ENCODE measurements at regions not wholly inside any gene's neighbourhood (a gene's known extent, or its start where the extent isn't known, plus 50 kb on each side); places are given as distances from the start of the nearest gene placed in this dataset.
"Not testable (repeated sequence)": the region's sequence is repeated elsewhere in the genome, so short reads cannot be mapped to it uniquely, and the experiment has no call there.

- in situ Hi-C loops (cut with HindIII; ENCODE audit: low sequenced_read_pairs) = no loop called here
Observed at GRCh38 chr10:9878383-9878782, 1139.3 kb upstream of the CELF2 start.

GRCh38 chr10:9885761-9886160, 1131.9 kb upstream of the CELF2 start:
- in situ Hi-C loops (cut with HindIII; ENCODE audit: low sequenced_read_pairs) = no loop called here

- in situ Hi-C loops (cut with HindIII; ENCODE audit: low sequenced_read_pairs) = no loop called here
Observed at GRCh38 chr10:9886772-9887171, 1130.9 kb upstream of the CELF2 start.

- in situ Hi-C loops (cut with HindIII; ENCODE audit: low sequenced_read_pairs) = no loop called here
Observed at GRCh38 chr10:9895453-9895852, 1122.2 kb upstream of the CELF2 start.

GRCh38 chr10:9895981-9896380, 1121.7 kb upstream of the CELF2 start:
- in situ Hi-C loops (cut with HindIII; ENCODE audit: low sequenced_read_pairs) = no loop called here

GRCh38 chr10:9898633-9899395, 1118.9 kb upstream of the CELF2 start:
- in situ Hi-C loops (cut with HindIII; ENCODE audit: low sequenced_read_pairs) = no loop called here

- in situ Hi-C loops (cut with HindIII; ENCODE audit: low sequenced_read_pairs) = no loop called here
Observed at GRCh38 chr10:9900751-9901150, 1116.9 kb upstream of the CELF2 start.

- in situ Hi-C loops (cut with HindIII; ENCODE audit: low sequenced_read_pairs) = no loop called here
Observed at GRCh38 chr10:9901971-9902370, 1115.7 kb upstream of the CELF2 start.

GRCh38 chr10:9910446-9910845, 1107.2 kb upstream of the CELF2 start:
- in situ Hi-C loops (cut with HindIII; ENCODE audit: low sequenced_read_pairs) = no loop called here

GRCh38 chr10:9911488-9911887, 1106.2 kb upstream of the CELF2 start:
- in situ Hi-C loops (cut with HindIII; ENCODE audit: low sequenced_read_pairs) = no loop called here

- in situ Hi-C loops (cut with HindIII; ENCODE audit: low sequenced_read_pairs) = no loop called here
Observed at GRCh38 chr10:9913876-9914514, 1103.7 kb upstream of the CELF2 start.

- in situ Hi-C loops (cut with HindIII; ENCODE audit: low sequenced_read_pairs) = no loop called here
Observed at GRCh38 chr10:9921544-9921943, 1096.1 kb upstream of the CELF2 start.

GRCh38 chr10:9922126-9922870, 1095.4 kb upstream of the CELF2 start:
- in situ Hi-C loops (cut with HindIII; ENCODE audit: low sequenced_read_pairs) = no loop called here

GRCh38 chr10:9926003-9926402, 1091.7 kb upstream of the CELF2 start:
- in situ Hi-C loops (cut with HindIII; ENCODE audit: low sequenced_read_pairs) = no loop called here

GRCh38 chr10:9926881-9927280, 1090.8 kb upstream of the CELF2 start:
- in situ Hi-C loops (cut with HindIII; ENCODE audit: low sequenced_read_pairs) = no loop called here

- in situ Hi-C loops (cut with HindIII; ENCODE audit: low sequenced_read_pairs) = no loop called here
Observed at GRCh38 chr10:9939716-9940115, 1078.0 kb upstream of the CELF2 start.

GRCh38 chr10:9944690-9945089, 1073.0 kb upstream of the CELF2 start:
- in situ Hi-C loops (cut with HindIII; ENCODE audit: low sequenced_read_pairs) = no loop called here

GRCh38 chr10:9950070-9950469, 1067.6 kb upstream of the CELF2 start:
- in situ Hi-C loops (cut with HindIII; ENCODE audit: low sequenced_read_pairs) = loop anchor here (5.0 kb wide), 1 partner anchor 33 kb away; no protein-coding TSS in a partner anchor

- in situ Hi-C loops (cut with HindIII; ENCODE audit: low sequenced_read_pairs) = loop anchor here (5.0 kb wide), 1 partner anchor 34 kb away; no protein-coding TSS in a partner anchor
Observed at GRCh38 chr10:9951481-9952257, 1066.0 kb upstream of the CELF2 start.

GRCh38 chr10:9957351-9957750, 1060.3 kb upstream of the CELF2 start:
- in situ Hi-C loops (cut with HindIII; ENCODE audit: low sequenced_read_pairs) = no loop called here

GRCh38 chr10:9957876-9958275, 1059.8 kb upstream of the CELF2 start:
- in situ Hi-C loops (cut with HindIII; ENCODE audit: low sequenced_read_pairs) = not testable (repeated sequence)
